ENCODE measurements at regions not wholly inside any gene's neighbourhood (a gene's known extent, or its start where the extent isn't known, plus 50 kb on each side); places are given as distances from the start of the nearest gene placed in this dataset.

GRCh38 chr18:68623342-68623741, 91.6 kb downstream of the TMX3 start:
- CTCF ChIA-PET: interaction anchor here (0.7 kb wide), 1 partner anchor 95 kb away, joined by 3 read pairs; no protein-coding TSS in a partner anchor
- Mint-ChIP-seq H3K27ac (no peak overlapping the region), H3K36me3 (ENCODE audit: low read depth) (no peaks in the 10 kb centered on the region), H3K27me3 (peaks cover 2% of the 10 kb centered on the region), H3K9me3 (no peaks in the 10 kb centered on the region), H3K4me1 (ENCODE audit: low read depth) (no peaks in the 10 kb centered on the region), H3K4me3 (no peak overlapping the region)
- POLR2A ChIA-PET: no interaction called here
- DNase-seq (peak; percentile 50), ATAC-seq (no peak)
- intact Hi-C loops (cut with micrococcal nuclease): no loop called here
- TF ChIP-seq CTCF (IDR thresholded peaks at IDR 0.05): no peak

- no peak for ATAC-seq
- Mint-ChIP-seq H3K9me3 (no peaks in the 10 kb centered on the region), H3K27me3 (peaks cover 2% of the 10 kb centered on the region), H3K27ac (no peak overlapping the region), H3K4me3 (no peak overlapping the region), H3K4me1 (ENCODE audit: low read depth) (no peaks in the 10 kb centered on the region), H3K36me3 (ENCODE audit: low read depth) (no peaks in the 10 kb centered on the region)
- no peak for TF ChIP-seq CTCF (IDR thresholded peaks at IDR 0.05)
- CTCF ChIA-PET: no interaction called here
- no peak for DNase-seq
- POLR2A ChIA-PET: no interaction called here
- intact Hi-C loops (cut with micrococcal nuclease): no loop called here
Measured at GRCh38 chr18:68611311-68611710, 103.6 kb downstream of the TMX3 start.

GRCh38 chr18:68608851-68609490, 105.9 kb downstream of the TMX3 start:
- H3K27me3 Mint-ChIP-seq: peaks cover 2% of the 10 kb centered on the region

GRCh38 chr18:68607852-68608251, 107.1 kb downstream of the TMX3 start:
- Mint-ChIP-seq H3K27me3 (peaks cover 2% of the 10 kb centered on the region), H3K4me1 (ENCODE audit: low read depth) (no peaks in the 10 kb centered on the region), H3K4me3 (no peak overlapping the region), H3K27ac (no peak overlapping the region), H3K36me3 (ENCODE audit: low read depth) (no peaks in the 10 kb centered on the region), H3K9me3 (no peaks in the 10 kb centered on the region)
- POLR2A ChIA-PET: no interaction called here
- DNase-seq (no peak), ATAC-seq (no peak)
- intact Hi-C loops (cut with micrococcal nuclease): no loop called here
- CTCF ChIA-PET: no interaction called here
- no peak for TF ChIP-seq CTCF (IDR thresholded peaks at IDR 0.05)

More at GRCh38 chr18:68608851-68609490, 105.9 kb downstream of the TMX3 start:
- no peak for TF ChIP-seq CTCF (IDR thresholded peaks at IDR 0.05)
- ATAC-seq (no peak), DNase-seq (no peak)
- CTCF ChIA-PET: no interaction called here
- H3K4me3 Mint-ChIP-seq: no peak overlapping the region
- H3K36me3 Mint-ChIP-seq (ENCODE audit: low read depth): no peaks in the 10 kb centered on the region
- POLR2A ChIA-PET: no interaction called here
- H3K4me1 Mint-ChIP-seq (ENCODE audit: low read depth): no peaks in the 10 kb centered on the region
- H3K27ac Mint-ChIP-seq: no peak overlapping the region
- H3K9me3 Mint-ChIP-seq: no peaks in the 10 kb centered on the region
- intact Hi-C loops (cut with micrococcal nuclease): no loop called here

- CTCF ChIA-PET: no interaction called here
- H3K27ac Mint-ChIP-seq: no peak overlapping the region
- no peaks in the 10 kb centered on the region for H3K27me3 Mint-ChIP-seq
- intact Hi-C loops (cut with micrococcal nuclease): no loop called here
- H3K4me1 Mint-ChIP-seq (ENCODE audit: low read depth): no peaks in the 10 kb centered on the region
- TF ChIP-seq CTCF (IDR thresholded peaks at IDR 0.05): no peak
- ATAC-seq: no peak
- no peak overlapping the region for H3K4me3 Mint-ChIP-seq
- POLR2A ChIA-PET: interaction anchor here (0.6 kb wide), 1 partner anchor 920 kb away, joined by 3 read pairs; no protein-coding TSS in a partner anchor
- H3K36me3 Mint-ChIP-seq (ENCODE audit: low read depth): no peaks in the 10 kb centered on the region
- DNase-seq: no peak
- no peaks in the 10 kb centered on the region for H3K9me3 Mint-ChIP-seq
Measured at GRCh38 chr18:68604256-68604655, 110.7 kb downstream of the TMX3 start.

Data from activated CD8-positive, alpha-beta T cell treated with anti-CD3 and anti-CD28 coated beads for 36 hours (primary cell).